Spleen (tissue), 11 donors: ENCODE measurements at regions not wholly inside any gene's neighbourhood (a gene's known extent, or its start where the extent isn't known, plus 50 kb on each side); places are given as distances from the start of the nearest gene placed in this dataset.

ENCODE experiments used
- DNase-seq: peaks from one replicate; pipeline ENCODE4 v3.0.0-alpha.2; 2020
- H3K27ac ChIP-seq, 8 donors: fragments of 200-600 bp; sonication (generic) in 7 of 8; 1 replicate in 4 of 8; 2 replicates in 4 of 8; pipeline versions ENCODE4 v1.5.0 to v1.8.0; 2016 to 2021; ENCODE audit warnings: inconsistent platforms in 4 of 8, mild to moderate bottlenecking in 4 of 8, moderate library complexity in 1 of 8
- H3K27me3 ChIP-seq, 7 donors: fragments of 200-600 bp; sonication (generic) in 6 of 7; replicated peaks in 1 of 7; 1 replicate in 4 of 7; 2 replicates in 3 of 7; pipeline versions ENCODE4 v1.5.0 to v1.8.0; 2016 to 2021; ENCODE audit warnings: inconsistent platforms in 3 of 7, mild to moderate bottlenecking in 1 of 7
- H3K36me3 ChIP-seq, 6 donors: fragments of 200-600 bp; sonication (generic) in 5 of 6; 1 replicate in 4 of 6; 2 replicates in 2 of 6; pipeline versions ENCODE4 v1.5.0 to v1.8.0; 2016 to 2021; ENCODE audit warnings: inconsistent platforms in 2 of 6
- H3K4me1 ChIP-seq, 6 donors: fragments of 200-600 bp; sonication (generic) in 5 of 6; 1 replicate in 3 of 6; 2 replicates in 3 of 6; pipeline versions ENCODE4 v1.5.0 to v1.8.0; 2016 to 2021; ENCODE audit warnings: inconsistent platforms in 3 of 6
- H3K4me3 ChIP-seq, 8 donors: fragments of 200-600 bp; sonication (generic) in 7 of 8; 1 replicate in 4 of 8; 2 replicates in 4 of 8; pipeline versions ENCODE4 v1.5.0 to v1.8.0; 2016 to 2021; ENCODE audit warnings: inconsistent platforms in 4 of 8, mild to moderate bottlenecking in 4 of 8, moderate library complexity in 2 of 8
- H3K9me3 ChIP-seq, 8 donors: fragments of 200-600 bp; sonication (generic) in 7 of 8; 1 replicate in 4 of 8; 2 replicates in 4 of 8; pipeline versions ENCODE4 v1.5.0 to v1.8.0; 2016 to 2021; ENCODE audit warnings: inconsistent platforms in 4 of 8
- CTCF ChIP-seq, 11 experiments: fragments of 200-600 bp in 7 of 11; fragments of 450-650 bp in 4 of 11; sonication (generic) in 4 of 11; IDR thresholded peaks in 8 of 11; conservative IDR thresholded peaks in 3 of 11; 1 replicate in 7 of 11; 2 replicates in 4 of 11; pipeline versions ENCODE4 v1.4.0 to v1.8.0; 2016 to 2021; ENCODE audit warnings: antibody characterized with exemption in 11 of 11, inconsistent platforms in 4 of 11, mild to moderate bottlenecking in 1 of 11
- POLR2A ChIP-seq, 3 donors: fragments of 450-650 bp; IDR thresholded peaks; one replicate each; pipeline ENCODE4 v1.5.1; 2017; ENCODE audit warnings: antibody characterized with exemption in 3 of 3, mild to moderate bottlenecking in 1 of 3
- POLR2AphosphoS5 ChIP-seq, 3 donors: sonication (generic); formaldehyde crosslinking; IDR thresholded peaks; one replicate each; pipeline ENCODE4 v1.5.1; 2017; ENCODE audit warnings: antibody characterized with exemption in 3 of 3
- WGBS, 5 donors: extraction: QIAGEN DNeasy Blood & Tissue Kit in 3 of 5; methylation state at CpG; one replicate each; pipeline versions ENCODE4 v1.1.5 to v1.1.7; 2013 to 2018; 5-methylcytosine and 5-hydroxymethylcytosine counted together
- intact Hi-C: fragments of 100-400 bp; cut with DNase I; formaldehyde crosslinking; loops from one replicate; pipeline ENCODE4 v1.15.0; 2023; ENCODE audit warnings: low total_unique reads
- donor health status: healthy with polysubstance abuse.
- donor health status: DM: no; HTN: no; CAD: no; lungs with moderate emphysema.
- donor health status: DM: no; HTN: no; CAD: no.
- donor health status: Bipolar disorder and iron deficiency.
- donor health status: healthy.
- donor health status: DM: no; HTN: no; CAD: no.
- donor health status: DM: yes; HTN: yes; CAD: no.

- Histone ChIP-seq H3K36me3 (no peaks in the 10 kb centered on the region), H3K4me3 (no peak overlapping the region), H3K27ac (no peak overlapping the region), H3K4me1 (no peaks in the 10 kb centered on the region), H3K27me3 (no peaks in the 10 kb centered on the region), H3K9me3 (peaks cover 0 to 19% (median 12%) of the 10 kb centered on the region in 8 donors)
- no peak for TF ChIP-seq POLR2A (IDR thresholded peaks at IDR 0.05)
- no peak for TF ChIP-seq CTCF (IDR thresholded peaks at IDR 0.05 in 8 of 11, conservative IDR thresholded peaks at IDR 0.05 in 3 of 11)
- TF ChIP-seq POLR2AphosphoS5 (IDR thresholded peaks at IDR 0.05): no peak
- intact Hi-C loops: no loop called here
- WGBS, 5 donors: 78 to 88% (median 85%) methylated on average over 1 of the region's 1 CpG
- no peak for DNase-seq
These were observed 1473.7 kb downstream of the OTOL1 start for GRCh38 chr3:162970292-162970691.

- no peak for DNase-seq
- no peaks in the 10 kb centered on the region for H3K4me1 ChIP-seq
- TF ChIP-seq POLR2AphosphoS5 (IDR thresholded peaks at IDR 0.05) (no peak), POLR2A (IDR thresholded peaks at IDR 0.05) (no peak), CTCF (IDR thresholded peaks at IDR 0.05 in 8 of 11, conservative IDR thresholded peaks at IDR 0.05 in 3 of 11) (no peak)
- H3K27me3 ChIP-seq: no peaks in the 10 kb centered on the region
- H3K9me3 ChIP-seq: peaks cover 0 to 13% (median 2%) of the 10 kb centered on the region in 8 donors
- H3K36me3 ChIP-seq: no peaks in the 10 kb centered on the region
- intact Hi-C loops: no loop called here
- no peak overlapping the region for H3K27ac ChIP-seq
- 83 to 91% (median 84%) methylated on average over 2 of the region's 2 CpGs for WGBS, 5 donors
- no peak overlapping the region for H3K4me3 ChIP-seq
These were observed 1475.1 kb downstream of the OTOL1 start for GRCh38 chr3:162971715-162972114.

GRCh38 chr3:162973428-162973917 lies 1476.9 kb downstream of the OTOL1 start:
- intact Hi-C loops: no loop called here
- DNase-seq: no peak
- Histone ChIP-seq H3K9me3 (peaks cover 0 to 7% (median 0%) of the 10 kb centered on the region in 8 donors), H3K27me3 (no peaks in the 10 kb centered on the region), H3K27ac (no peak overlapping the region), H3K36me3 (no peaks in the 10 kb centered on the region), H3K4me3 (no peak overlapping the region), H3K4me1 (no peaks in the 10 kb centered on the region)
- no peak for TF ChIP-seq CTCF (IDR thresholded peaks at IDR 0.05 in 8 of 11, conservative IDR thresholded peaks at IDR 0.05 in 3 of 11)

- intact Hi-C loops: no loop called here
- 82 to 92% (median 85%) methylated on average over 2 of the region's 2 CpGs for WGBS, 5 donors
These were observed 1481.5 kb downstream of the OTOL1 start for GRCh38 chr3:162978136-162978535.

More at GRCh38 chr3:162978136-162978535, 1481.5 kb downstream of the OTOL1 start:
- no peak for DNase-seq
- H3K27ac ChIP-seq: no peak overlapping the region
- no peak overlapping the region for H3K4me3 ChIP-seq
- TF ChIP-seq CTCF (IDR thresholded peaks at IDR 0.05 in 8 of 11, conservative IDR thresholded peaks at IDR 0.05 in 3 of 11) (no peak), POLR2A (IDR thresholded peaks at IDR 0.05) (no peak), POLR2AphosphoS5 (IDR thresholded peaks at IDR 0.05) (no peak)
- no peaks in the 10 kb centered on the region for H3K27me3 ChIP-seq
- H3K9me3 ChIP-seq: no peaks in the 10 kb centered on the region
- no peaks in the 10 kb centered on the region for H3K36me3 ChIP-seq
- no peaks in the 10 kb centered on the region for H3K4me1 ChIP-seq
